ENCODE measurements at regions not wholly inside any gene's neighbourhood (a gene's known extent, or its start where the extent isn't known, plus 50 kb on each side); places are given as distances from the start of the nearest gene placed in this dataset.
A peak's percentile ranks its signal among the peaks of the same experiment; 100 is the strongest.

DNA sequence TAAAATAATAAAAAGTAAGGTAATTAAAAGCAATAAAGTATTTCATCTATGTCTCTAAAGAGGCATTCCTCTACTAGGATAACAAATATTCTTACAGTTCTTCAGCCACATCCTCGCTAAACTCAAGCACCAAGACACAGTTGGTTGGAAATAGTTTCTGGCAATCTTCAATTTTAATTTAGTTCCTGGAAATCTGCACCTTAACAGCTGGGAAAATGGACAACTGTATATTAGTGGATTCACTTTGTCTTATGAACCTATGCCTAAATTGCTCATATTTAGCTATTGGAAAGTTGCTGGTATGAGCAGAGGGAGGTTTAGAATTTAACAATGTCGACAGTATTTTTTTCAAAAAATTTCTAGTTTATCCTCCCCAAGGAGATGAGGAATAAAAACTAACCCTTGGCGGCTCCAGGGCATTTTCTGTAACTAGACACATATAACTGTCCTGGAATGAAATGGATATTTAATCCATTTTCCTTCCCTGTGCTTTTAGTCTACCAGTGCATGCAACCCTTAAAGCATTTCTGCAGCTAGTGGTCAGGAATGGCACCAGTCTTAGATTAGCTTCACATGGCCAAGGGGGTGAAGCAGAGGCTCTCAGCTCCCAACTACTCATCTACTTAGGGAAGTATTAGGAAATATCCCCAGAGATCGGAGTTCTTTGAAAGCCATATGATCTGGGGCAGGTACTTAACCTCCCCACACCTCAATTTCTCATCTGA, 290.0 kb upstream of the THBS1 start:
- Histone ChIP-seq H3K27me3 (ENCODE audit: insufficient read depth, low read length) (no peaks in the 10 kb centered on the region), H3K79me2 (ENCODE audit: control insufficient read depth, insufficient read depth, low read length, poor library complexity) (no peaks in the 10 kb centered on the region), H3K4me2 (ENCODE audit: low read length) (no peak overlapping the region), H3K23ac (ENCODE audit: low read length) (no peak overlapping the region), H3K36me3 (ENCODE audit: control insufficient read depth in 1 of 2, insufficient read depth in 2 of 2, low read length in 2 of 2) (no peaks in the 10 kb centered on the region), H3K4ac (ENCODE audit: low read depth, low read length) (no peak overlapping the region), H4K8ac (ENCODE audit: low read depth, low read length) (no peak overlapping the region), H3K27ac (ENCODE audit: low read depth, low read length) (no peak overlapping the region), H2BK120ac (ENCODE audit: insufficient read depth, low read length, poor library complexity) (no peak overlapping the region), H3K9me3 (ENCODE audit: insufficient read depth, low read depth, low read length) (no peaks in the 10 kb centered on the region), H3K18ac (ENCODE audit: low read length) (no peak overlapping the region), H3K14ac (ENCODE audit: low read length) (no peak overlapping the region), H2BK12ac (ENCODE audit: low read length) (no peak overlapping the region), H4K12ac (ENCODE audit: low read depth, low read length) (no peak overlapping the region), H3K79me1 (ENCODE audit: low read length) (no peaks in the 10 kb centered on the region), H3K4me3 (ENCODE audit: low read depth, low read length) (no peak overlapping the region), H3K4me1 (ENCODE audit: control insufficient read depth in 1 of 2, insufficient read depth in 2 of 2, low read length in 2 of 2) (peaks cover 0 to 4% of the 10 kb centered on the region in 2 experiments), H4K91ac (ENCODE audit: low read depth, low read length) (no peak overlapping the region), H2AFZ (ENCODE audit: insufficient read depth, low read length, poor library complexity) (no peak overlapping the region), H2BK5ac (ENCODE audit: low read depth, low read length, poor library complexity) (no peak overlapping the region), H2AK5ac (ENCODE audit: low read length) (no peak overlapping the region), H3K9ac (ENCODE audit: low read length) (no peak overlapping the region)
- DNase-seq, result no peak
- WGBS (ENCODE audit: extremely low coverage, insufficient coverage, insufficient read length), result no CpG with 5 or more reads among the region's 4 CpGs

DNA sequence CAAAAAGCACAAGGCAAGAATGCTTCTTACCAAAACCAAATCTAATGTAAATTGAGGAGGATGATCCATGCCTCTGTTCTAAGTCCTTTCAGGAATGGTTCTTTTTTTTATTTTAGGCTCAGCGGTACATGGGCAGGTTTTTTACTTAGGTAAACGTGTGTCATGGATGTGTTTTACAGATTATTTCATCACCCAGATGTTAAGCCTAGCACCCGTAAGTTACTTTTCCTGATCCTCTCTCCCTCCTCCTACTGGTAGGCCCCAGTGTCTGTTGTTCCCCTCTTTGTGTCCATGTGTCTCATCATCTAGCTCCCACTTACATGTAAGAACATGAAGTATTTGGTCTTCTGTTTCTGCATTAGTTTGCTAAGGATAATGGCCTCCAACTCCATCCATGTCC, 289.2 kb upstream of the THBS1 start:
- DNase-seq, result no peak

GRCh38 chr15:39296955-39297354, 283.9 kb upstream of the THBS1 start:
- H2AK5ac ChIP-seq (ENCODE audit: low read length), result no peak overlapping the region
- H4K12ac ChIP-seq (ENCODE audit: low read depth, low read length), result no peak overlapping the region
- H3K79me1 ChIP-seq (ENCODE audit: low read length), result peaks cover 17% of the 10 kb centered on the region
- no peak overlapping the region for H2BK12ac ChIP-seq (ENCODE audit: low read length)
- DNase-seq, result no peak
- H3K14ac ChIP-seq (ENCODE audit: low read length), result no peak overlapping the region
- H3K79me2 ChIP-seq (ENCODE audit: control insufficient read depth, insufficient read depth, low read length, poor library complexity), result peaks cover 2% of the 10 kb centered on the region
- no peak overlapping the region for H3K18ac ChIP-seq (ENCODE audit: low read length)
- no CpG with 5 or more reads among the region's 1 CpG for WGBS (ENCODE audit: extremely low coverage, insufficient coverage, insufficient read length)
- H3K9me3 ChIP-seq (ENCODE audit: insufficient read depth, low read depth, low read length), result no peaks in the 10 kb centered on the region
- H3K36me3 ChIP-seq (ENCODE audit: control insufficient read depth in 1 of 2, insufficient read depth in 2 of 2, low read length in 2 of 2), result no peaks in the 10 kb centered on the region
- no peak overlapping the region for H3K4me3 ChIP-seq (ENCODE audit: low read depth, low read length)
- H2BK5ac ChIP-seq (ENCODE audit: low read depth, low read length, poor library complexity), result no peak overlapping the region
- peaks cover 9% of the 10 kb centered on the region in 2 experiments for H3K4me1 ChIP-seq (ENCODE audit: control insufficient read depth in 1 of 2, insufficient read depth in 2 of 2, low read length in 2 of 2)
- no peak overlapping the region for H2BK120ac ChIP-seq (ENCODE audit: insufficient read depth, low read length, poor library complexity)
- no peak overlapping the region for H3K9ac ChIP-seq (ENCODE audit: low read length)
- H3K27me3 ChIP-seq (ENCODE audit: insufficient read depth, low read length), result no peaks in the 10 kb centered on the region
- H3K23ac ChIP-seq (ENCODE audit: low read length), result no peak overlapping the region
- H3K4me2 ChIP-seq (ENCODE audit: low read length), result no peak overlapping the region
- no peak overlapping the region for H3K4ac ChIP-seq (ENCODE audit: low read depth, low read length)
- H4K8ac ChIP-seq (ENCODE audit: low read depth, low read length), result no peak overlapping the region
- no peak overlapping the region for H3K27ac ChIP-seq (ENCODE audit: low read depth, low read length)
- no peak overlapping the region for H4K91ac ChIP-seq (ENCODE audit: low read depth, low read length)
- H2AFZ ChIP-seq (ENCODE audit: insufficient read depth, low read length, poor library complexity), result no peak overlapping the region

More for the DNA sequence above, 289.2 kb upstream of the THBS1 start:
- no peak overlapping the region for H2BK5ac ChIP-seq (ENCODE audit: low read depth, low read length, poor library complexity)
- H3K4me3 ChIP-seq (ENCODE audit: low read depth, low read length), result no peak overlapping the region
- no peak overlapping the region for H2BK12ac ChIP-seq (ENCODE audit: low read length)
- H3K4ac ChIP-seq (ENCODE audit: low read depth, low read length), result no peak overlapping the region
- H3K79me2 ChIP-seq (ENCODE audit: control insufficient read depth, insufficient read depth, low read length, poor library complexity), result no peaks in the 10 kb centered on the region
- H2AK5ac ChIP-seq (ENCODE audit: low read length), result no peak overlapping the region
- no peak overlapping the region for H4K12ac ChIP-seq (ENCODE audit: low read depth, low read length)
- no peaks in the 10 kb centered on the region for H3K27me3 ChIP-seq (ENCODE audit: insufficient read depth, low read length)
- H3K4me2 ChIP-seq (ENCODE audit: low read length), result no peak overlapping the region
- H3K14ac ChIP-seq (ENCODE audit: low read length), result no peak overlapping the region
- no peaks in the 10 kb centered on the region for H3K36me3 ChIP-seq (ENCODE audit: control insufficient read depth in 1 of 2, insufficient read depth in 2 of 2, low read length in 2 of 2)
- no peak overlapping the region for H4K91ac ChIP-seq (ENCODE audit: low read depth, low read length)
- peaks cover 0 to 4% of the 10 kb centered on the region in 2 experiments for H3K4me1 ChIP-seq (ENCODE audit: control insufficient read depth in 1 of 2, insufficient read depth in 2 of 2, low read length in 2 of 2)
- no peaks in the 10 kb centered on the region for H3K79me1 ChIP-seq (ENCODE audit: low read length)
- no peak overlapping the region for H2AFZ ChIP-seq (ENCODE audit: insufficient read depth, low read length, poor library complexity)
- H3K9ac ChIP-seq (ENCODE audit: low read length), result no peak overlapping the region
- H2BK120ac ChIP-seq (ENCODE audit: insufficient read depth, low read length, poor library complexity), result no peak overlapping the region
- H3K27ac ChIP-seq (ENCODE audit: low read depth, low read length), result no peak overlapping the region
- no CpG with 5 or more reads among the region's 3 CpGs for WGBS (ENCODE audit: extremely low coverage, insufficient coverage, insufficient read length)
- H3K23ac ChIP-seq (ENCODE audit: low read length), result no peak overlapping the region
- no peaks in the 10 kb centered on the region for H3K9me3 ChIP-seq (ENCODE audit: insufficient read depth, low read depth, low read length)
- H3K18ac ChIP-seq (ENCODE audit: low read length), result no peak overlapping the region
- no peak overlapping the region for H4K8ac ChIP-seq (ENCODE audit: low read depth, low read length)

- H3K4ac ChIP-seq (ENCODE audit: low read depth, low read length), result no peak overlapping the region
- peak overlapping the region; percentile 87 for H4K91ac ChIP-seq (ENCODE audit: low read depth, low read length)
- H3K23ac ChIP-seq (ENCODE audit: low read length), result no peak overlapping the region
- H3K79me1 ChIP-seq (ENCODE audit: low read length), result peaks cover 17% of the 10 kb centered on the region
- H3K4me1 ChIP-seq (ENCODE audit: control insufficient read depth in 1 of 2, insufficient read depth in 2 of 2, low read length in 2 of 2), result peaks cover 9% of the 10 kb centered on the region in 2 experiments
- no peak overlapping the region for H4K12ac ChIP-seq (ENCODE audit: low read depth, low read length)
- H2AFZ ChIP-seq (ENCODE audit: insufficient read depth, low read length, poor library complexity), result no peak overlapping the region
- peak overlapping the region; percentile 62 for H2AK5ac ChIP-seq (ENCODE audit: low read length)
- no peaks in the 10 kb centered on the region for H3K9me3 ChIP-seq (ENCODE audit: insufficient read depth, low read depth, low read length)
- H3K14ac ChIP-seq (ENCODE audit: low read length), result peak overlapping the region; percentile 77
- no peak overlapping the region for H4K8ac ChIP-seq (ENCODE audit: low read depth, low read length)
- H3K4me2 ChIP-seq (ENCODE audit: low read length), result no peak overlapping the region
- H3K4me3 ChIP-seq (ENCODE audit: low read depth, low read length), result no peak overlapping the region
- H3K18ac ChIP-seq (ENCODE audit: low read length), result no peak overlapping the region
- no peak overlapping the region for H3K27ac ChIP-seq (ENCODE audit: low read depth, low read length)
- DNase-seq, result peak in 1 of 2 donors; percentile 44
- peak overlapping the region; percentile 49 for H2BK5ac ChIP-seq (ENCODE audit: low read depth, low read length, poor library complexity)
- no CpG with 5 or more reads among the region's 4 CpGs for WGBS (ENCODE audit: extremely low coverage, insufficient coverage, insufficient read length)
- no peak overlapping the region for H3K9ac ChIP-seq (ENCODE audit: low read length)
- no peaks in the 10 kb centered on the region for H3K36me3 ChIP-seq (ENCODE audit: control insufficient read depth in 1 of 2, insufficient read depth in 2 of 2, low read length in 2 of 2)
- H3K79me2 ChIP-seq (ENCODE audit: control insufficient read depth, insufficient read depth, low read length, poor library complexity), result peaks cover 2% of the 10 kb centered on the region
- no peaks in the 10 kb centered on the region for H3K27me3 ChIP-seq (ENCODE audit: insufficient read depth, low read length)
- peak overlapping the region; percentile 83 for H2BK120ac ChIP-seq (ENCODE audit: insufficient read depth, low read length, poor library complexity)
- H2BK12ac ChIP-seq (ENCODE audit: low read length), result peak overlapping the region; percentile 99
These were observed 282.5 kb upstream of the THBS1 start for GRCh38 chr15:39298271-39298962.

Data from trophoblast cell (in vitro differentiated cells and primary cell).